ENCODE measurements at regions not wholly inside any gene's neighbourhood (a gene's known extent, or its start where the extent isn't known, plus 50 kb on each side); places are given as distances from the start of the nearest gene placed in this dataset.
"Not testable (repeated sequence)": the region's sequence is repeated elsewhere in the genome, so short reads cannot be mapped to it uniquely, and the experiment has no call there.

DNA sequence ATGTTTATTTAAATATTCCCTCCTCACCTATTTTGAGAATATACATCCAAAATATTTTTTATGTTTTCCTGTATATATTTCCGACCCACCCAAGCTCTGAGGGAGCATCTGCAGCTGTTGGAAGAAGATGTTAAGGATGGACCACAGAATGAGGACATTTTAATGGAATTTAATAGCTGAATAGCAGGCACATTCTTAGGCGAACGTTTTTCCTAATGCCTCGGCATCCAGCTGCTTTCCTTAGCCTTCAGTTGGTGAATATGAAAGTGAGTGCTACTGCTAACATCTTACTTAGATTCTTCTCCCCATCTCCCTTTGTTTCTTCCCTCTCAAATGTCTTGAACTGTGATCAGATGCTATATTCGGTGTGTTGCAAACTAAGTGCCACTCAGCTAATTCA lies 158.0 kb upstream of the CTSO start:
- Histone ChIP-seq H3K4me1 (ENCODE audit: control insufficient read depth, insufficient read depth, low read length) (peaks cover 39% of the 10 kb centered on the region), H3K27me3 (ENCODE audit: control insufficient read depth, insufficient read depth, low read length) (no peaks in the 10 kb centered on the region), H3K4me3 (ENCODE audit: low read depth, low read length) (no peak overlapping the region), H3K36me3 (ENCODE audit: control insufficient read depth, insufficient read depth, low read length) (no peaks in the 10 kb centered on the region), H3K9me3 (ENCODE audit: control insufficient read depth, insufficient read depth, low read length) (no peaks in the 10 kb centered on the region), H3K27ac (ENCODE audit: low read depth, low read length) (no peak overlapping the region), H3K9ac (ENCODE audit: low read depth, low read length) (no peak overlapping the region)

DNA sequence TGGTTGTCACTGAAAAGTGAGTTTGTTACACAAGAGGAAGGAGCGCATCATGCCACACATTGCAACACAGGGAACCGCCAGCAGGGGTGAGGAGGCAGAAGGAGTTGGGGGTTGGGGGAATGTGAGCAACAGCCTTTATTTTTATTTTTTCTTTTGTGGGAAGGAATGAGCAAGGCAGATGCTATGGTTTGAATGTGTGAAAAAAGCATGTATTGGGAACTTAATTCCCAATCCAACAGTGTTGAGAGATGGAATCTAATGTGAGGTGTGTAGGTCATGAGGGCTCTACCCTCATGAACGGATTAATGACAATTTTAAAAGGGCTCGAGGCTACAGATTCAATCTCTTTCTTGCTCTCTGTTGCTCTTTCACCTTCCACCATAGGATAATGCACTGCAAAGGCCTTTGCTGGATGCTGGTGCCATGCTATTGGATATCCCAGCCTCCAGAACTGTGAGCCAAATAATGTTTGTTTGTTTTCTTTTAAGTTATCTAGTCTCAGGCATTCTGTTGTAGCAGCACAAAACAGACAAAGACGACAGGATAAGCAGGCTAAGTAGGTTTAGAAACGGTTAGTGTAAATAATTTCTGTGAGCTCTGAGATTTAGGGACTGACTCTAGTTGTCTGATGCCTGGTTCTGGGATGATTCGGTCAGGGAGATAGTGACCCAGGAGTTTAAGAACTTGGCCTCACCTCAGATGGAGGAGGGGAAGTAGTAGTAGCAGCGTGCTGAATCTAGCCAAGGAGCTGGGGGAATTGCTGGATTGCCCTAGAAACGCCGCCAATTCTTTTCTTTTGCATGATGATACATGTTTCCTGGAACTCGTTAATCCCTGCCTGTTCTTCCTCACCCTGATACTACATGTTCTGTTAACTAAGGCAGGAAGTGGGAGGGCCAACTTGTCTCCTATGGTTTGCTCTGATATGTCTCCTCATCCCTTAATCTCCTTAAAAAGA lies 156.6 kb upstream of the CTSO start:
- Histone ChIP-seq H3K27ac (ENCODE audit: low read depth, low read length) (peak overlapping the region; percentile 21), H3K27me3 (ENCODE audit: control insufficient read depth, insufficient read depth, low read length) (no peaks in the 10 kb centered on the region)

DNA sequence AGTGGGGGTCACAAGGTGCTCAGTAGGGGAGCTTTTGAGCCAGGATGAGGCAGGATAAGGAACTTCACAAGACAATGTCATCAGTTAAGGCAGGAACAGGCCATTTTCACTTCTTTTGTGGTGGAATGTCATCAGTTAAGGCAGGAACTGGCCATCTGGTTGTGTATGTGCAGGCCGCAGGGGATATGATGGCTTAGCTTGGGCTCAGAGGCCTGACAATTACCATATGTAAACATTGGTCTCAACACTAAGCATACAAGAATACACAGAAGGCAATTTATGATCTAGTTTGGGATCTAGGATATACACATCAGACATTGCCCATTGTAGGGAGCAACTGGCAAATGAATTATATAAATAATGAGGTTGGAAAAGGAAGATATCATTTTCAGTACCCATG lies 155.4 kb upstream of the CTSO start:
- not testable (repeated sequence) for H3K9ac ChIP-seq (ENCODE audit: low read depth, low read length); H3K4me3 ChIP-seq (ENCODE audit: low read depth, low read length); H3K27ac ChIP-seq (ENCODE audit: low read depth, low read length); H3K9me3 ChIP-seq (ENCODE audit: control insufficient read depth, insufficient read depth, low read length); H3K36me3 ChIP-seq (ENCODE audit: control insufficient read depth, insufficient read depth, low read length); H3K27me3 ChIP-seq (ENCODE audit: control insufficient read depth, insufficient read depth, low read length)
- peaks cover 39% of the 10 kb centered on the region for H3K4me1 ChIP-seq (ENCODE audit: control insufficient read depth, insufficient read depth, low read length)

More for the DNA sequence above, 156.6 kb upstream of the CTSO start:
- Histone ChIP-seq H3K4me1 (ENCODE audit: control insufficient read depth, insufficient read depth, low read length) (peaks cover 39% of the 10 kb centered on the region), H3K36me3 (ENCODE audit: control insufficient read depth, insufficient read depth, low read length) (no peaks in the 10 kb centered on the region), H3K4me3 (ENCODE audit: low read depth, low read length) (no peak overlapping the region), H3K9me3 (ENCODE audit: control insufficient read depth, insufficient read depth, low read length) (no peaks in the 10 kb centered on the region), H3K9ac (ENCODE audit: low read depth, low read length) (no peak overlapping the region)

DNA sequence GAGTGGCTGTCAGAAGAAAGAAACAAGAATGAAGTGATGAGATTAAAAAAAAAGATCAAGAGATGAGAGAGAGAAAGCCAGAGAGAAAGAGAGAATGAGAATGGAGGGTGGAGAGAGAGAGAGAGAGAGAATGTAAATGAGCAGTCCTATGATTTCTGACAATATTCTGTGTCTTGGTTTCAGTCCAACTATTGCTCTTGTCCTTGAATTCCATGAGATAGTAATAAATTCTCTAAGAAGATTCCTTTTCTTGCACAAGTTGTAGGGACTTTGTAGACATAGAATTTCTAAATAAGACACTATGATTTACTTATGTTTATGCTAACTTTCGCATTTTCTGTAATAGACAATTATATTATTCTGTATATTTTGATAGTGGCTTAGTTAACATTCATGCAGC lies 149.6 kb upstream of the CTSO start:
- Histone ChIP-seq H3K4me3 (ENCODE audit: low read depth, low read length) (no peak overlapping the region), H3K27ac (ENCODE audit: low read depth, low read length) (no peak overlapping the region), H3K4me1 (ENCODE audit: control insufficient read depth, insufficient read depth, low read length) (no peaks in the 10 kb centered on the region), H3K9me3 (ENCODE audit: control insufficient read depth, insufficient read depth, low read length) (no peaks in the 10 kb centered on the region), H3K9ac (ENCODE audit: low read depth, low read length) (no peak overlapping the region), H3K36me3 (ENCODE audit: control insufficient read depth, insufficient read depth, low read length) (no peaks in the 10 kb centered on the region), H3K27me3 (ENCODE audit: control insufficient read depth, insufficient read depth, low read length) (no peaks in the 10 kb centered on the region)

- Histone ChIP-seq H3K36me3 (ENCODE audit: control insufficient read depth, insufficient read depth, low read length) (no peaks in the 10 kb centered on the region), H3K9ac (ENCODE audit: low read depth, low read length) (no peak overlapping the region), H3K9me3 (ENCODE audit: control insufficient read depth, insufficient read depth, low read length) (no peaks in the 10 kb centered on the region), H3K27ac (ENCODE audit: low read depth, low read length) (no peak overlapping the region), H3K27me3 (ENCODE audit: control insufficient read depth, insufficient read depth, low read length) (no peaks in the 10 kb centered on the region), H3K4me3 (ENCODE audit: low read depth, low read length) (no peak overlapping the region), H3K4me1 (ENCODE audit: control insufficient read depth, insufficient read depth, low read length) (no peaks in the 10 kb centered on the region)
These were observed 148.7 kb upstream of the CTSO start for GRCh38 chr4:156102411-156102810.

DNA sequence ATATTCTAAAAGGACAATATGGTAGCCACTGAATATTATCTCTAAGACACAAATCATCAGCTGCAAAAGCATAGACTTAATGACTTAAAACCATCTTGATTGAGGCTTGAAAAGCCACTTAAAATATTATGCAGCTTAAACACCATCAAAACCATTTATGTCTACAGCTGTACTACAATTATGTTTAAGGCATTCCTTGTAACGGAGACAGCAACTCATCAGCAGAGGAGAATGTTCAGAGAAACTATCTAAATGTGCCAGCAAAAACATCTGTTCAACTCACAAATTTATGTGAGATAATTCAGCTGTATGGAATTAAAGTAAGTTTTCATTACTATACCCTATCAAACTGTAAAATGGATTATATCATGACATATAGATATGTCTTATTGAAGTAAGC lies 147.9 kb upstream of the CTSO start:
- Histone ChIP-seq H3K36me3 (ENCODE audit: control insufficient read depth, insufficient read depth, low read length) (no peaks in the 10 kb centered on the region), H3K4me3 (ENCODE audit: low read depth, low read length) (no peak overlapping the region)

DNA sequence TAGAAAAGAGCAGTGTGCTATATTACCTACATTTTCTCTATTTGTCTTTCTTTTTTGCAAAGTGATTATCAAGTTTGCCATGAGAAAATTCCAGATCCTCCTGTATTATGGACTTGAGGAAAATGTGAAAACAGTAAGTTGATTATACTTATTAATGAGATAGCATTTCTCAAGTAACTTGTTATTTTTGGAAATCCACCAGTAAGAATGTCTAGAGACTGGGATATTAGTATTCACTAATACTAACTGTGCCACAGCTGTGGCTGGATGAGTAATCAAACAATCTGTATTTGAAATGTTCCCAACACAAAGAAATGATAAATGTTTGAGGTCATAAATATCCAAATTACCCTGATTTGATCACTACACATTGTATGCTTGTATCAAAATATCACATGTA lies 147.0 kb upstream of the CTSO start:
- Histone ChIP-seq H3K27ac (ENCODE audit: low read depth, low read length) (no peak overlapping the region), H3K9me3 (ENCODE audit: control insufficient read depth, insufficient read depth, low read length) (no peaks in the 10 kb centered on the region), H3K27me3 (ENCODE audit: control insufficient read depth, insufficient read depth, low read length) (no peaks in the 10 kb centered on the region), H3K36me3 (ENCODE audit: control insufficient read depth, insufficient read depth, low read length) (no peaks in the 10 kb centered on the region), H3K4me3 (ENCODE audit: low read depth, low read length) (no peak overlapping the region), H3K9ac (ENCODE audit: low read depth, low read length) (no peak overlapping the region), H3K4me1 (ENCODE audit: control insufficient read depth, insufficient read depth, low read length) (no peaks in the 10 kb centered on the region)

More for the DNA sequence above, 147.9 kb upstream of the CTSO start:
- H3K9me3 ChIP-seq (ENCODE audit: control insufficient read depth, insufficient read depth, low read length), result no peaks in the 10 kb centered on the region
- no peaks in the 10 kb centered on the region for H3K27me3 ChIP-seq (ENCODE audit: control insufficient read depth, insufficient read depth, low read length)
- no peaks in the 10 kb centered on the region for H3K4me1 ChIP-seq (ENCODE audit: control insufficient read depth, insufficient read depth, low read length)
- no peak overlapping the region for H3K9ac ChIP-seq (ENCODE audit: low read depth, low read length)
- H3K27ac ChIP-seq (ENCODE audit: low read depth, low read length), result no peak overlapping the region

DNA sequence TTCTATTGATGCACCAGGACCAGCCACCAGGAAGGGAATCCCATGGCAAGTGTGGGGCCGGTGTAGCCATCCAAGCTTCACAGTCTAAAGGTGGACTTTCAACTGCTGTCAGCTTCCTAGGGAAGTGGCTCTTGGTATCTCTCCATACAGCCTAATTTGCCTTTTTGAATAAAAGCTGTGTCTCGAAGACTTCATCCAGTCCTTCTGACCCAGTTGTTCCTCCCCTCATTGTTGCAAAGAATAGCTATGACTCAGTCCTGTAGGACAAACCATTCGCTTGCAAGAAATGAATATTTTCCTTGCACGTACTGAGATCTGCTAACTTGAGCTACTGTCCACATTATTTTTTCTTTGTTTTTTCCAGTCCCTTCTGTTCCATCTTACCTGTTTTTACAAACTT lies 145.1 kb upstream of the CTSO start:
- no peaks in the 10 kb centered on the region for H3K4me1 ChIP-seq (ENCODE audit: control insufficient read depth, insufficient read depth, low read length)
- no peaks in the 10 kb centered on the region for H3K27me3 ChIP-seq (ENCODE audit: control insufficient read depth, insufficient read depth, low read length)

GRCh38 chr4:156085100-156085499 lies 131.4 kb upstream of the CTSO start:
- Histone ChIP-seq H3K9me3 (ENCODE audit: control insufficient read depth, insufficient read depth, low read length) (no peaks in the 10 kb centered on the region), H3K4me3 (ENCODE audit: low read depth, low read length) (no peak overlapping the region), H3K27me3 (ENCODE audit: control insufficient read depth, insufficient read depth, low read length) (no peaks in the 10 kb centered on the region), H3K36me3 (ENCODE audit: control insufficient read depth, insufficient read depth, low read length) (no peaks in the 10 kb centered on the region), H3K27ac (ENCODE audit: low read depth, low read length) (no peak overlapping the region), H3K9ac (ENCODE audit: low read depth, low read length) (no peak overlapping the region), H3K4me1 (ENCODE audit: control insufficient read depth, insufficient read depth, low read length) (no peaks in the 10 kb centered on the region)

More for the DNA sequence above, 145.1 kb upstream of the CTSO start:
- H3K27ac ChIP-seq (ENCODE audit: low read depth, low read length), result no peak overlapping the region
- H3K9ac ChIP-seq (ENCODE audit: low read depth, low read length), result no peak overlapping the region
- no peaks in the 10 kb centered on the region for H3K9me3 ChIP-seq (ENCODE audit: control insufficient read depth, insufficient read depth, low read length)
- H3K4me3 ChIP-seq (ENCODE audit: low read depth, low read length), result no peak overlapping the region
- no peaks in the 10 kb centered on the region for H3K36me3 ChIP-seq (ENCODE audit: control insufficient read depth, insufficient read depth, low read length)

GRCh38 chr4:156084373-156084772 lies 130.7 kb upstream of the CTSO start:
- no peak overlapping the region for H3K27ac ChIP-seq (ENCODE audit: low read depth, low read length)
- no peaks in the 10 kb centered on the region for H3K4me1 ChIP-seq (ENCODE audit: control insufficient read depth, insufficient read depth, low read length)
- no peak overlapping the region for H3K9ac ChIP-seq (ENCODE audit: low read depth, low read length)
- no peaks in the 10 kb centered on the region for H3K36me3 ChIP-seq (ENCODE audit: control insufficient read depth, insufficient read depth, low read length)
- no peaks in the 10 kb centered on the region for H3K9me3 ChIP-seq (ENCODE audit: control insufficient read depth, insufficient read depth, low read length)
- H3K27me3 ChIP-seq (ENCODE audit: control insufficient read depth, insufficient read depth, low read length), result no peaks in the 10 kb centered on the region
- no peak overlapping the region for H3K4me3 ChIP-seq (ENCODE audit: low read depth, low read length)

- H3K4me1 ChIP-seq (ENCODE audit: control insufficient read depth, insufficient read depth, low read length), result no peaks in the 10 kb centered on the region
- no peaks in the 10 kb centered on the region for H3K36me3 ChIP-seq (ENCODE audit: control insufficient read depth, insufficient read depth, low read length)
- H3K9ac ChIP-seq (ENCODE audit: low read depth, low read length), result no peak overlapping the region
- peaks cover 25% of the 10 kb centered on the region for H3K9me3 ChIP-seq (ENCODE audit: control insufficient read depth, insufficient read depth, low read length)
- no peak overlapping the region for H3K4me3 ChIP-seq (ENCODE audit: low read depth, low read length)
- no peaks in the 10 kb centered on the region for H3K27me3 ChIP-seq (ENCODE audit: control insufficient read depth, insufficient read depth, low read length)
- no peak overlapping the region for H3K27ac ChIP-seq (ENCODE audit: low read depth, low read length)
These were observed 120.3 kb upstream of the CTSO start for GRCh38 chr4:156073976-156074375.
